ENCODE measurements at regions not wholly inside any gene's neighbourhood (a gene's known extent, or its start where the extent isn't known, plus 50 kb on each side); places are given as distances from the start of the nearest gene placed in this dataset.

DNA sequence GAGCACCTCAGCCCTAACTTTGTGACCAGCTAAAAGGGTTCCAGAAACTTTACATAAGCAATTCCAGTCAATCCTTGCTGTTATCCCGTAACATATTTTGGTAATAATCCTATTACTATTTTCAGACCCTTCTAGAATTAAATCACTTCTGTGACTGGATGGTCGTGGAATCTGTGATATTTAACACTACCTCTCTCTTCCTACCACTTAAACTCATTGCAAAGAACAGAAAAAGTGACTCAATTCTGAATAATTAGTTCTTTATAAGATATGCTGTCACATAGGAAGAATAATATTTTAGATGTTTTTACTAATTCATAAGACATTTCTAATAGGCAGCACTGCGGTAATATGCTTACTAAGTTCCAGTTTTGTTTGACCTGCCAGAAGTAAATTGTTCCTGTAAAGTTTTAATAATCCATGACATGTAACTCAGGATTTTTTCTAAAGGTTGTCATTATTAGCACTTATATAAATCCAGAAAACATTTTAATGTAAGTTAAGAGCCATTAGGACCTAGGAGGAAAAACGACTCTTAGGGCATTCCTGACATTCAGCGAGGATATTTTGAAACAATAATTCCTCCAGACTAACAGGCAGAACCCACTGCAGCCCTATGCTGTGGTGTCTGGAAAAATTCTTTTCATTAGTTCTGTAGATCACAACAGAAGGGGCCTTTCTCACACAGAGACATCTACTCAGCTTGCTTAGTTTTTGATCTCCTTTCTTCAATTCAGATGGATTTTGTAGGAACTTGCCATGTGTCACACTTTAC is 113.3 kb upstream of the MBNL1 start:
- no peaks in the 10 kb centered on the region for H3K36me3 ChIP-seq
- no peaks in the 10 kb centered on the region for H3K4me1 ChIP-seq (replicated peaks)
- no peak overlapping the region for H3K27ac ChIP-seq
- peaks cover 4% of the 10 kb centered on the region for H3K27me3 ChIP-seq (replicated peaks; ENCODE audit: insufficient read depth)
- WGBS: 73% methylated on average over 5 of the region's 5 CpGs
- H3K9me3 ChIP-seq: no peaks in the 10 kb centered on the region
- intact Hi-C loops (cut with DNase I): no loop called here
- no peak for DNase-seq (ENCODE audit: low spot score)
- no peak overlapping the region for H3K4me3 ChIP-seq
- TF ChIP-seq POLR2A (IDR thresholded peaks at IDR 0.05) (no peak), POLR2AphosphoS5 (IDR thresholded peaks at IDR 0.05) (no peak)
- TF ChIP-seq, protein P1, sequence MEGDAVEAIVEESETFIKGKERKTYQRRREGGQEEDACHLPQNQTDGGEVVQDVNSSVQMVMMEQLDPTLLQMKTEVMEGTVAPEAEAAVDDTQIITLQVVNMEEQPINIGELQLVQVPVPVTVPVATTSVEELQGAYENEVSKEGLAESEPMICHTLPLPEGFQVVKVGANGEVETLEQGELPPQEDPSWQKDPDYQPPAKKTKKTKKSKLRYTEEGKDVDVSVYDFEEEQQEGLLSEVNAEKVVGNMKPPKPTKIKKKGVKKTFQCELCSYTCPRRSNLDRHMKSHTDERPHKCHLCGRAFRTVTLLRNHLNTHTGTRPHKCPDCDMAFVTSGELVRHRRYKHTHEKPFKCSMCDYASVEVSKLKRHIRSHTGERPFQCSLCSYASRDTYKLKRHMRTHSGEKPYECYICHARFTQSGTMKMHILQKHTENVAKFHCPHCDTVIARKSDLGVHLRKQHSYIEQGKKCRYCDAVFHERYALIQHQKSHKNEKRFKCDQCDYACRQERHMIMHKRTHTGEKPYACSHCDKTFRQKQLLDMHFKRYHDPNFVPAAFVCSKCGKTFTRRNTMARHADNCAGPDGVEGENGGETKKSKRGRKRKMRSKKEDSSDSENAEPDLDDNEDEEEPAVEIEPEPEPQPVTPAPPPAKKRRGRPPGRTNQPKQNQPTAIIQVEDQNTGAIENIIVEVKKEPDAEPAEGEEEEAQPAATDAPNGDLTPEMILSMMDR (IDR thresholded peaks at IDR 0.05): no peak

DNA sequence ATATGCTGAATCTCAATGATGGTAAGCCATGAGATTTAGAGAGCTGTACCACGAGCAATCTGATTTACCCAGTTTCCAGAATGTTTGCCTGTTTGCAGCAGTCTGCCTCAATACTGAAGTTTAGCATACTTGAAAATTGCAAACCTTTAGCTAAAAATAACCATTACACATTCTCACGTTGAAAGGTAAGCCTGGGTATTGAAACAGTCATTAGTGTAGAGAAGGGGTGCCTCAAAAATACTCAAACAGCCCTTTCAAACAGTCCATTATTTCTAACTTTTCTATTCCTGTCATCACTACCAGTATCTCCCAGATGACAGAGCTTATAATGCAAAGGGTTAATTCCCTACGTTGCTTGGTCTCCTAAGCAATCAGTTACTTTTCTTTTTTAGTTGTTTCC is 111.8 kb upstream of the MBNL1 start:
- H3K36me3 ChIP-seq: no peaks in the 10 kb centered on the region
- H3K4me1 ChIP-seq (replicated peaks): no peaks in the 10 kb centered on the region
- WGBS: 53% methylated on average over 3 of the region's 3 CpGs
- TF ChIP-seq POLR2AphosphoS5 (IDR thresholded peaks at IDR 0.05) (no peak), POLR2A (IDR thresholded peaks at IDR 0.05) (no peak)
- TF ChIP-seq, protein P1 (IDR thresholded peaks at IDR 0.05): no peak
- H3K4me3 ChIP-seq: no peak overlapping the region
- H3K9me3 ChIP-seq: no peaks in the 10 kb centered on the region
- H3K27me3 ChIP-seq (replicated peaks; ENCODE audit: insufficient read depth): peaks cover 4% of the 10 kb centered on the region
- H3K27ac ChIP-seq: no peak overlapping the region
- intact Hi-C loops (cut with DNase I): no loop called here
- DNase-seq (ENCODE audit: low spot score): no peak

DNA sequence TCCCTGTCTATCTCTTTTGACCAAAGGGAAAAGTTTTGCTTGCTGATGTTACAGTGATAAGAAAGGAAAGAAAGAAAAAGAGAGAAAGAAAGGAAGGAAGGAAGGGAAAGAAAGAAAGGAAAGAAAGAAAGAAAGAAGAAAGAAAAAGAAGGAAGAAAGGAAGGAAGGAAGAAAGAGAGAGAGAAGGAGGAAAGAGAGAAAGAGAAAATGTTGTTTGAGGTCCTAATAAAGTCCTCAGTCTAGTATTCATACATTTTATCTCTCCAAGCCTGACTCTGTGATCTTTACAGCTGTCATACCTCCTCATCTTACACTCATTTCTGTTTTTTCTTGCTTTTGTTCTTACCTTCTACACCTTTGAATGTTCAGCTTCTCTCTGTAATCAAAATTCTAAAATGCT is 111.4 kb upstream of the MBNL1 start:
- Histone ChIP-seq H3K4me3 (no peak overlapping the region), H3K9me3 (no peaks in the 10 kb centered on the region), H3K27ac (no peak overlapping the region), H3K27me3 (replicated peaks; ENCODE audit: insufficient read depth) (peaks cover 4% of the 10 kb centered on the region), H3K36me3 (no peaks in the 10 kb centered on the region), H3K4me1 (replicated peaks) (no peaks in the 10 kb centered on the region)
- intact Hi-C loops (cut with DNase I): no loop called here
- TF ChIP-seq, protein P1 (IDR thresholded peaks at IDR 0.05): no peak
- TF ChIP-seq POLR2AphosphoS5 (IDR thresholded peaks at IDR 0.05) (no peak), POLR2A (IDR thresholded peaks at IDR 0.05) (no peak)
- DNase-seq (ENCODE audit: low spot score): no peak

DNA sequence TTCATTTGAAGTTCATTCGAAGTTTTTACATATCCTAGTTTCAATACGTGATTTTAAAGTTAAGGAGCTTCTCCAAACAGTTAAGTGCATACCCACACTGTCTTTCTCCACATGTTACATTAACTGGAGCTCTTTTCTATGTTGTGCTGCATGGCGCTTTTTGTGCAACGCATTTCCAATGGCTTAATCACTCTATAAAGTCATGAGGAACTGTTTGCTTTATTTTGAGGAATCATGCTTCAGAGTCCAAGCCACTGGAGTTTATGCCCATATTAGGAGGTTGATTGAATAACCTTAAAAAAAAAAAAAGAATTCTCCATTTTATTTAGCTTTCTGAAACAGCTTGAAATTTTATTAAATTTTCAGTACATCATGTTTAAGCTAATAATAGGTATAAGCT is 109.4 kb upstream of the MBNL1 start:
- Histone ChIP-seq H3K4me3 (no peak overlapping the region), H3K27me3 (replicated peaks; ENCODE audit: insufficient read depth) (peaks cover 4% of the 10 kb centered on the region), H3K36me3 (no peaks in the 10 kb centered on the region), H3K27ac (no peak overlapping the region), H3K9me3 (no peaks in the 10 kb centered on the region), H3K4me1 (replicated peaks) (no peaks in the 10 kb centered on the region)
- TF ChIP-seq POLR2AphosphoS5 (IDR thresholded peaks at IDR 0.05): peak; percentile 41
- no peak for TF ChIP-seq POLR2A (IDR thresholded peaks at IDR 0.05)
- 39% methylated on average over 4 of the region's 4 CpGs for WGBS
- DNase-seq (ENCODE audit: low spot score): no peak
- intact Hi-C loops (cut with DNase I): no loop called here

DNA sequence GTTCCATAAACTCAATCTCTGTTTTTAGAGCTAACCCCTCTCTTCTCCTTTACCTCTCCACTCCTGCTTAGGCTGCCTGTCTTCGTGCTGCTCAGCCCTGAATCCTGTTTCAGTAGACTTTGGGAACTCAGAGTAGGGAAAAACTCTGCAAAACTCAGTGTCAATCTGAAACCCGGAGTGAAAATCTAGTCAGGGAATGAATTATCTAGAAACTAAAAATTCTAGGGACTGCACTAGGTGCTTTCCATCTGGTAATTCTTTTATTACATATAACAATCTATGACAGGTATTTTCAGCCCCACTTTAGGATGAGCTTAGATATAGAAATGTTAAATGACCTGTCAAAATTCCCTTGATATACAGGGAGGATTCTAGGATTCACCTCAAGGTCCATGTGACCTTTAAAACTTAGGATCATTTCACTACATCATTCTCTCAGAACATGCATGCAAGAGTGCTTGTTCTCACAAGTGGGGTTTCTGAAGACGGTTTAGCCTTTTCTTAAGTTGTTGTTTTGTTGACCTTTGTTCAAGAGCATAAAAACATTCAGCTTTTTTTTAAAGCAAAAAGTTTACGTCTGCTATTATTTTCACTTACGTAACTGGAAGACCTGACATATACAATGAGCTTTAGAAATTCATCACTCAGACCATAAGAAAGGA is 108.2 kb upstream of the MBNL1 start:
- Histone ChIP-seq H3K27ac (no peak overlapping the region), H3K4me1 (replicated peaks) (no peaks in the 10 kb centered on the region), H3K4me3 (no peak overlapping the region), H3K9me3 (no peaks in the 10 kb centered on the region), H3K27me3 (replicated peaks; ENCODE audit: insufficient read depth) (peaks cover 4% of the 10 kb centered on the region), H3K36me3 (no peaks in the 10 kb centered on the region)
- intact Hi-C loops (cut with DNase I): no loop called here
- TF ChIP-seq POLR2A (IDR thresholded peaks at IDR 0.05) (no peak), POLR2AphosphoS5 (IDR thresholded peaks at IDR 0.05) (no peak)
- TF ChIP-seq, protein P1 (IDR thresholded peaks at IDR 0.05): no peak
- no peak for DNase-seq (ENCODE audit: low spot score)
- 72% methylated on average over 5 of the region's 5 CpGs for WGBS

Measured in prostate gland (tissue), 2 donors.